ENCODE measurements at regions not wholly inside any gene's neighbourhood (a gene's known extent, or its start where the extent isn't known, plus 50 kb on each side); places are given as distances from the start of the nearest gene placed in this dataset.

DNA sequence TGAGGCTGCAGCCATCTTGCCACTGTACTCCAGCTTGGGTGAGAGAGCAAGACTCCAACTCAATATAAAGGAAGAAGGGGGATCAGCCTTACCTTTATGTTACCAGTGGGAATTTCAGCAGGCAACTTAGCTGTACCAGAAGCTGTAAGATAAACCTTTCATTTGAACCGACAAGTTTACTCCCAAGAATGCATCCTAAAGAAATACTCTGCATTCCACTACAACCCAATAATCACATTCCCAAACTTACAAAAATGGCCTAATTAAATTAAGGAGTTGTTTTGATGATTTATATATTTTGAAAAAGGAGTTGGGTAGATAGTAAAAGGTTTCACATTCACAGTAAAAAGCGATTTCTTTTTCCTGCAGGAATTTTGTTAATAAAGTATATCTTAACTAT, 241.4 kb downstream of the TTC8 start (continued):
- no peak for TF ChIP-seq IKZF1 (conservative IDR thresholded peaks at IDR 0.05)

DNA sequence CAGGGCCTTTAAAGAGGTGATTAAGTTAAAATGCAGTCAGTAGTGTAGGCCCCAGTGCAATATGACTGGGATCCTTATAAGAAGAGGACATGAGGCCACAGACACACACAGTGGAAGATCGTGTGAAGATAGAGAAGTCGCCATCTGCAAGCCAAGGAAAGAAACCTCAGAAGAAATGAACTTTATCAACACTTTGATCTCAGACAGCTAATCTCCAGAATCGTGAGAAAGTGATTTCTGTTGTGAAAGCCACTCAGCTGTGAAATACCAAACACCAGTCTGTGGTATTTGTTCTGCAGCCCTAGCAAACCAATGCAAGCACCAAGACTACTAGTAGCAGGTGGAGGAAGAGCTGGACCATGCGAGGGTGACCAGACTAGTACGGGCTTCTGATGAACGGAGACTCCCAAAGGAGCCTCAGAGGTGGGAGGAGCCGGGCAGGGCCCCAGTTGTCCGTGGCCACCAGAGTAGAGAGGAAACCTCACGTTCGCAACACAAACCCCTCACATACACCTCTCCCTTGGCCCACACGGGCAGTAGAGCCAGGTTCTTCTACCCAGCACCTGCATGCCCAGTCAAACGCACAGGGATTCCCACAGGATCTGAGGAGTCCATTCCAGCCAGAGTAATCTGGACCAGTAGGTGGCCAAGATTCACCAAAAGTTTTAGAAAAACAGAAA, 243.0 kb downstream of the TTC8 start:
- TF ChIP-seq, protein P1, sequence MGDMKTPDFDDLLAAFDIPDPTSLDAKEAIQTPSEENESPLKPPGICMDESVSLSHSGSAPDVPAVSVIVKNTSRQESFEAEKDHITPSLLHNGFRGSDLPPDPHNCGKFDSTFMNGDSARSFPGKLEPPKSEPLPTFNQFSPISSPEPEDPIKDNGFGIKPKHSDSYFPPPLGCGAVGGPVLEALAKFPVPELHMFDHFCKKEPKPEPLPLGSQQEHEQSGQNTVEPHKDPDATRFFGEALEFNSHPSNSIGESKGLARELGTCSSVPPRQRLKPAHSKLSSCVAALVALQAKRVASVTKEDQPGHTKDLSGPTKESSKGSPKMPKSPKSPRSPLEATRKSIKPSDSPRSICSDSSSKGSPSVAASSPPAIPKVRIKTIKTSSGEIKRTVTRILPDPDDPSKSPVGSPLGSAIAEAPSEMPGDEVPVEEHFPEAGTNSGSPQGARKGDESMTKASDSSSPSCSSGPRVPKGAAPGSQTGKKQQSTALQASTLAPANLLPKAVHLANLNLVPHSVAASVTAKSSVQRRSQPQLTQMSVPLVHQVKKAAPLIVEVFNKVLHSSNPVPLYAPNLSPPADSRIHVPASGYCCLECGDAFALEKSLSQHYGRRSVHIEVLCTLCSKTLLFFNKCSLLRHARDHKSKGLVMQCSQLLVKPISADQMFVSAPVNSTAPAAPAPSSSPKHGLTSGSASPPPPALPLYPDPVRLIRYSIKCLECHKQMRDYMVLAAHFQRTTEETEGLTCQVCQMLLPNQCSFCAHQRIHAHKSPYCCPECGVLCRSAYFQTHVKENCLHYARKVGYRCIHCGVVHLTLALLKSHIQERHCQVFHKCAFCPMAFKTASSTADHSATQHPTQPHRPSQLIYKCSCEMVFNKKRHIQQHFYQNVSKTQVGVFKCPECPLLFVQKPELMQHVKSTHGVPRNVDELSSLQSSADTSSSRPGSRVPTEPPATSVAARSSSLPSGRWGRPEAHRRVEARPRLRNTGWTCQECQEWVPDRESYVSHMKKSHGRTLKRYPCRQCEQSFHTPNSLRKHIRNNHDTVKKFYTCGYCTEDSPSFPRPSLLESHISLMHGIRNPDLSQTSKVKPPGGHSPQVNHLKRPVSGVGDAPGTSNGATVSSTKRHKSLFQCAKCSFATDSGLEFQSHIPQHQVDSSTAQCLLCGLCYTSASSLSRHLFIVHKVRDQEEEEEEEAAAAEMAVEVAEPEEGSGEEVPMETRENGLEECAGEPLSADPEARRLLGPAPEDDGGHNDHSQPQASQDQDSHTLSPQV (IDR thresholded peaks at IDR 0.05), result no peak
- TF ChIP-seq FOXK2 (IDR thresholded peaks at IDR 0.05) (no peak), ATF7 (IDR thresholded peaks at IDR 0.05; ENCODE audit: low read depth) (no peak), CREB1 (IDR thresholded peaks at IDR 0.05; ENCODE audit: low read depth) (no peak)
- Histone ChIP-seq H2AFZ (ENCODE audit: control insufficient read depth, low read depth, low read length) (no peak overlapping the region), H3K27me3 (replicated peaks in 1 of 2; ENCODE audit: control insufficient read depth in 2 of 2, insufficient read depth in 2 of 2, low read length in 1 of 2) (peaks cover 0 to 2% of the 10 kb centered on the region in 2 experiments; a peak in 1 of 4 replicates), H3K4me3 (no peak overlapping the region), H3K36me3 (ENCODE audit: control insufficient read depth in 2 of 2, insufficient read depth in 2 of 2, low read length in 1 of 2) (no peaks in the 10 kb centered on the region), H3K9me3 (replicated peaks; ENCODE audit: control insufficient read depth, insufficient read depth, low read length) (no peaks in the 10 kb centered on the region), H3K27ac (ENCODE audit: control insufficient read depth, insufficient read depth) (no peak overlapping the region), H3K9ac (ENCODE audit: control insufficient read depth, insufficient read depth, low read length) (no peak overlapping the region), H4K20me1 (ENCODE audit: control insufficient read depth, insufficient read depth) (no peaks in the 10 kb centered on the region), H3K4me1 (ENCODE audit: control insufficient read depth, insufficient read depth, low read length) (no peaks in the 10 kb centered on the region), H3K4me2 (ENCODE audit: control insufficient read depth, insufficient read depth) (no peak overlapping the region), H3K79me2 (ENCODE audit: control insufficient read depth, insufficient read depth, low read length) (no peaks in the 10 kb centered on the region)
- intact Hi-C loops (cut with micrococcal nuclease; ENCODE audit: unreplicated experiment) (no loop called here), in situ Hi-C loops (cut with MboI) (no loop called here)
- ChIA-PET CTCF (interaction anchor here (1.3 kb wide), 1 partner anchor 40 kb away, joined by 3 read pairs; no protein-coding TSS in a partner anchor), SMC1A (ENCODE audit: uncharacterized antibody, unreplicated experiment) (no interaction called here), RAD21 (ENCODE audit: unreplicated experiment) (no interaction called here), POLR2A (no interaction called here)
- WGBS (ENCODE audit: insufficient coverage, insufficient replicate concordance, low lambda C conversion rate, missing lambda C conversion rate), result 34% methylated on average over 12 of the region's 12 CpGs
- ATAC-seq, result no peak
- BruUV-seq (replicated peaks), result no TSS peak
- no peak for FAIRE-seq
- DNase-seq (ENCODE audit: low read depth, low spot score), result no peak
